WTC11 (cell line): ENCODE measurements at regions not wholly inside any gene's neighbourhood (a gene's known extent, or its start where the extent isn't known, plus 50 kb on each side); places are given as distances from the start of the nearest gene placed in this dataset.

ENCODE experiments used
- ATAC-seq: fragments of 200-7000 bp; cut with Tn5 transposase; 2 replicates; pipeline ENCODE4 v1.10.0; 2021; ENCODE audit warnings: mild to moderate bottlenecking, moderate library complexity
- CTCF ChIA-PET: fragments of 300-600 bp; sonication (Branson Sonifier 250); formaldehyde crosslinking; loops from one replicate; lab custom pipeline; 2021; ENCODE audit warnings: antibody characterized with exemption; lab: Charles Lee
- POLR2A ChIA-PET: fragments of 350-600 bp; sonication (Branson Sonifier 250); formaldehyde crosslinking; loops from one replicate; lab custom pipeline; 2021; ENCODE audit warnings: antibody characterized with exemption; lab: Charles Lee
- DNase-seq: peaks from one replicate; pipeline ENCODE4 v3.0.0; 2021; ENCODE audit warnings: low spot score
- H3K27ac Mint-ChIP-seq: 2 replicates; pipeline ENCODE4 v1.8.0; 2021; ENCODE audit warnings: mixed read lengths
- H3K27me3 Mint-ChIP-seq: 2 replicates; pipeline ENCODE4 v1.8.0; 2021; ENCODE audit warnings: low read depth, mild to moderate bottlenecking, moderate library complexity, mixed read lengths
- H3K36me3 Mint-ChIP-seq: 2 replicates; pipeline ENCODE4 v1.8.0; 2021; ENCODE audit warnings: mixed read lengths
- H3K4me1 Mint-ChIP-seq: 2 replicates; pipeline ENCODE4 v1.8.0; 2022; ENCODE audit warnings: mixed read lengths
- H3K4me3 Mint-ChIP-seq: 2 replicates; pipeline ENCODE4 v1.8.0; 2021; ENCODE audit warnings: mild to moderate bottlenecking, moderate library complexity, mixed read lengths
- H3K9me3 Mint-ChIP-seq: 2 replicates; pipeline ENCODE4 v1.8.0; 2021; ENCODE audit warnings: mixed read lengths
- CREM ChIP-seq: sonication (generic); formaldehyde crosslinking; IDR thresholded peaks from 2 replicates; pipeline ENCODE4 v1.8.1; 2022; ENCODE audit warnings: mild to moderate bottlenecking, missing genetic modification reagents, moderate library complexity
- ESRRA ChIP-seq: sonication (generic); formaldehyde crosslinking; IDR thresholded peaks from 2 replicates; pipeline ENCODE4 v1.8.1; 2022; ENCODE audit warnings: mild to moderate bottlenecking, missing genetic modification reagents, borderline replicate concordance
- ETV6 ChIP-seq: sonication (generic); formaldehyde crosslinking; IDR thresholded peaks from 2 replicates; pipeline ENCODE4 v1.8.1; 2022; ENCODE audit warnings: mild to moderate bottlenecking, missing genetic modification reagents
- FOXP4 ChIP-seq: sonication (generic); formaldehyde crosslinking; IDR thresholded peaks from 2 replicates; pipeline ENCODE4 v1.8.0; 2022; ENCODE audit warnings: mild to moderate bottlenecking, missing genetic modification reagents
- GABPB1 ChIP-seq: sonication (generic); formaldehyde crosslinking; IDR thresholded peaks from 2 replicates; pipeline ENCODE4 v1.8.1; 2023; ENCODE audit warnings: mild to moderate bottlenecking, missing genetic modification reagents
- MLX ChIP-seq: sonication (generic); formaldehyde crosslinking; IDR thresholded peaks from 2 replicates; pipeline ENCODE4 v1.8.1; 2023; ENCODE audit warnings: mild to moderate bottlenecking, missing genetic modification reagents, moderate library complexity
- NR2C2 ChIP-seq: sonication (generic); formaldehyde crosslinking; IDR thresholded peaks from 2 replicates; pipeline ENCODE4 v1.8.0; 2022; ENCODE audit warnings: mild to moderate bottlenecking, missing genetic modification reagents
- OVOL2 ChIP-seq: fragments of 250-450 bp; sonication (Bioruptor Pico); IDR thresholded peaks from 2 replicates; pipeline ENCODE4 v1.9.0; 2021; ENCODE audit warnings: mild to moderate bottlenecking, borderline replicate concordance
- ZMAT4 ChIP-seq: fragments of 250-450 bp; sonication (Bioruptor Pico); IDR thresholded peaks from 2 replicates; pipeline ENCODE4 v1.9.0; 2021; ENCODE audit warnings: mild to moderate bottlenecking
- ZNF671 ChIP-seq: fragments of 250-450 bp; sonication (Bioruptor Pico); IDR thresholded peaks from 2 replicates; pipeline ENCODE4 v1.8.0; 2021; ENCODE audit warnings: mild to moderate bottlenecking
- TF ChIP-seq, protein P1 (sequence below): sonication (generic); formaldehyde crosslinking; IDR thresholded peaks from 2 replicates; pipeline ENCODE4 v1.8.1; 2023; ENCODE audit warnings: mild to moderate bottlenecking, missing genetic modification reagents
- TF ChIP-seq, protein P2 (sequence below): fragments of 200-600 bp; IDR thresholded peaks from 2 replicates; pipeline ENCODE4 v1.8.0; 2022; ENCODE audit warnings: antibody characterized with exemption
- TF ChIP-seq, protein P3 (sequence below): sonication (generic); formaldehyde crosslinking; IDR thresholded peaks from 2 replicates; pipeline ENCODE4 v1.8.1; 2022; ENCODE audit warnings: missing genetic modification reagents, borderline replicate concordance
- TF ChIP-seq, protein P4 (sequence below): sonication (generic); formaldehyde crosslinking; conservative IDR thresholded peaks from 2 replicates; pipeline ENCODE4 v1.8.1; 2022; ENCODE audit warnings: mild to moderate bottlenecking, missing genetic modification reagents

- H3K27ac Mint-ChIP-seq: peak overlapping the region; percentile 6; the same call in 1 of the 2 replicates
Observed at GRCh38 chr18:57969824-57970223, 74.2 kb upstream of the NEDD4L start.

GRCh38 chr18:57965246-57965645 lies 78.8 kb upstream of the NEDD4L start:
- TF ChIP-seq ETV6 (CRISPR knock-in tag): no peak
- TF ChIP-seq FOXP4 (CRISPR knock-in tag): no peak
- TF ChIP-seq ZNF671: no peak
- TF ChIP-seq, protein P1, sequence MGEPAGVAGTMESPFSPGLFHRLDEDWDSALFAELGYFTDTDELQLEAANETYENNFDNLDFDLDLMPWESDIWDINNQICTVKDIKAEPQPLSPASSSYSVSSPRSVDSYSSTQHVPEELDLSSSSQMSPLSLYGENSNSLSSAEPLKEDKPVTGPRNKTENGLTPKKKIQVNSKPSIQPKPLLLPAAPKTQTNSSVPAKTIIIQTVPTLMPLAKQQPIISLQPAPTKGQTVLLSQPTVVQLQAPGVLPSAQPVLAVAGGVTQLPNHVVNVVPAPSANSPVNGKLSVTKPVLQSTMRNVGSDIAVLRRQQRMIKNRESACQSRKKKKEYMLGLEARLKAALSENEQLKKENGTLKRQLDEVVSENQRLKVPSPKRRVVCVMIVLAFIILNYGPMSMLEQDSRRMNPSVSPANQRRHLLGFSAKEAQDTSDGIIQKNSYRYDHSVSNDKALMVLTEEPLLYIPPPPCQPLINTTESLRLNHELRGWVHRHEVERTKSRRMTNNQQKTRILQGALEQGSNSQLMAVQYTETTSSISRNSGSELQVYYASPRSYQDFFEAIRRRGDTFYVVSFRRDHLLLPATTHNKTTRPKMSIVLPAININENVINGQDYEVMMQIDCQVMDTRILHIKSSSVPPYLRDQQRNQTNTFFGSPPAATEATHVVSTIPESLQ (CRISPR knock-in tag): no peak
- no peak for TF ChIP-seq GABPB1 (CRISPR knock-in tag)
- Mint-ChIP-seq H3K4me1 (peaks cover 9% of the 10 kb centered on the region), H3K27me3 (no peaks in the 10 kb centered on the region), H3K9me3 (no peaks in the 10 kb centered on the region), H3K27ac (no peak overlapping the region), H3K4me3 (no peak overlapping the region), H3K36me3 (no peaks in the 10 kb centered on the region)
- ChIA-PET POLR2A (no interaction called here), CTCF (no interaction called here)
- ATAC-seq (no peak), DNase-seq (no peak)

More at GRCh38 chr18:57969824-57970223, 74.2 kb upstream of the NEDD4L start:
- Mint-ChIP-seq H3K9me3 (no peaks in the 10 kb centered on the region), H3K27me3 (no peaks in the 10 kb centered on the region; the same call in 1 of the 2 replicates), H3K4me1 (peaks cover 15% of the 10 kb centered on the region), H3K4me3 (no peak overlapping the region), H3K36me3 (no peaks in the 10 kb centered on the region)
- no peak for TF ChIP-seq OVOL2
- TF ChIP-seq CREM (CRISPR knock-in tag): no peak
- TF ChIP-seq, protein P2, sequence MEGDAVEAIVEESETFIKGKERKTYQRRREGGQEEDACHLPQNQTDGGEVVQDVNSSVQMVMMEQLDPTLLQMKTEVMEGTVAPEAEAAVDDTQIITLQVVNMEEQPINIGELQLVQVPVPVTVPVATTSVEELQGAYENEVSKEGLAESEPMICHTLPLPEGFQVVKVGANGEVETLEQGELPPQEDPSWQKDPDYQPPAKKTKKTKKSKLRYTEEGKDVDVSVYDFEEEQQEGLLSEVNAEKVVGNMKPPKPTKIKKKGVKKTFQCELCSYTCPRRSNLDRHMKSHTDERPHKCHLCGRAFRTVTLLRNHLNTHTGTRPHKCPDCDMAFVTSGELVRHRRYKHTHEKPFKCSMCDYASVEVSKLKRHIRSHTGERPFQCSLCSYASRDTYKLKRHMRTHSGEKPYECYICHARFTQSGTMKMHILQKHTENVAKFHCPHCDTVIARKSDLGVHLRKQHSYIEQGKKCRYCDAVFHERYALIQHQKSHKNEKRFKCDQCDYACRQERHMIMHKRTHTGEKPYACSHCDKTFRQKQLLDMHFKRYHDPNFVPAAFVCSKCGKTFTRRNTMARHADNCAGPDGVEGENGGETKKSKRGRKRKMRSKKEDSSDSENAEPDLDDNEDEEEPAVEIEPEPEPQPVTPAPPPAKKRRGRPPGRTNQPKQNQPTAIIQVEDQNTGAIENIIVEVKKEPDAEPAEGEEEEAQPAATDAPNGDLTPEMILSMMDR: no peak
- TF ChIP-seq ZMAT4 (CRISPR knock-in tag): no peak
- TF ChIP-seq ESRRA (CRISPR knock-in tag): no peak
- TF ChIP-seq, protein P3, sequence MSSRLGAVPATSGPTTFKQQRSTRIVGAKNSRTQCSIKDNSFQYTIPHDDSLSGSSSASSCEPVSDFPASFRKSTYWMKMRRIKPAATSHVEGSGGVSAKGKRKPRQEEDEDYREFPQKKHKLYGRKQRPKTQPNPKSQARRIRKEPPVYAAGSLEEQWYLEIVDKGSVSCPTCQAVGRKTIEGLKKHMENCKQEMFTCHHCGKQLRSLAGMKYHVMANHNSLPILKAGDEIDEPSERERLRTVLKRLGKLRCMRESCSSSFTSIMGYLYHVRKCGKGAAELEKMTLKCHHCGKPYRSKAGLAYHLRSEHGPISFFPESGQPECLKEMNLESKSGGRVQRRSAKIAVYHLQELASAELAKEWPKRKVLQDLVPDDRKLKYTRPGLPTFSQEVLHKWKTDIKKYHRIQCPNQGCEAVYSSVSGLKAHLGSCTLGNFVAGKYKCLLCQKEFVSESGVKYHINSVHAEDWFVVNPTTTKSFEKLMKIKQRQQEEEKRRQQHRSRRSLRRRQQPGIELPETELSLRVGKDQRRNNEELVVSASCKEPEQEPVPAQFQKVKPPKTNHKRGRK (CRISPR knock-in tag): no peak
- TF ChIP-seq, protein P4, sequence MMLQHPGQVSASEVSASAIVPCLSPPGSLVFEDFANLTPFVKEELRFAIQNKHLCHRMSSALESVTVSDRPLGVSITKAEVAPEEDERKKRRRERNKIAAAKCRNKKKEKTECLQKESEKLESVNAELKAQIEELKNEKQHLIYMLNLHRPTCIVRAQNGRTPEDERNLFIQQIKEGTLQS (CRISPR knock-in tag): no peak
- no peak for TF ChIP-seq NR2C2 (CRISPR knock-in tag)
- TF ChIP-seq MLX (CRISPR knock-in tag): no peak
- POLR2A ChIA-PET: no interaction called here
- no peak for DNase-seq
- no peak for ATAC-seq
- CTCF ChIA-PET: interaction anchor here (1.0 to 1.2 kb wide), 2 partner anchors 11 to 152 kb away, joined by 3 to 5 read pairs; no protein-coding TSS in a partner anchor
